ENCODE measurements at regions not wholly inside any gene's neighbourhood (a gene's known extent, or its start where the extent isn't known, plus 50 kb on each side); places are given as distances from the start of the nearest gene placed in this dataset.
"Not testable (repeated sequence)": the region's sequence is repeated elsewhere in the genome, so short reads cannot be mapped to it uniquely, and the experiment has no call there.

GRCh38 chr1:76687307-76688175 is 179.7 kb upstream of the ST6GALNAC5 start:
- DNase-seq (ENCODE audit: low read depth): no peak

- no peak for DNase-seq (ENCODE audit: low read depth)
Measured at GRCh38 chr1:76690766-76691165, 176.5 kb upstream of the ST6GALNAC5 start.

GRCh38 chr1:76695535-76695934 is 171.7 kb upstream of the ST6GALNAC5 start:
- DNase-seq (ENCODE audit: low read depth): no peak

GRCh38 chr1:76697361-76697760 is 169.9 kb upstream of the ST6GALNAC5 start:
- DNase-seq (ENCODE audit: low read depth): no peak

- not testable (repeated sequence) for DNase-seq (ENCODE audit: low read depth)
Measured at GRCh38 chr1:76699646-76700045, 167.6 kb upstream of the ST6GALNAC5 start.

GRCh38 chr1:76700200-76700599 is 167.1 kb upstream of the ST6GALNAC5 start:
- not testable (repeated sequence) for DNase-seq (ENCODE audit: low read depth)

GRCh38 chr1:76705560-76705959 is 161.7 kb upstream of the ST6GALNAC5 start:
- no peak for DNase-seq (ENCODE audit: low read depth)

GRCh38 chr1:76713535-76713934 is 153.7 kb upstream of the ST6GALNAC5 start:
- no peak for DNase-seq (ENCODE audit: low read depth)

- DNase-seq (ENCODE audit: low read depth): no peak
Measured at GRCh38 chr1:76715474-76715873, 151.8 kb upstream of the ST6GALNAC5 start.

GRCh38 chr1:76723949-76724348 is 143.3 kb upstream of the ST6GALNAC5 start:
- DNase-seq (ENCODE audit: low read depth): no peak

- no peak for DNase-seq (ENCODE audit: low read depth)
Measured at GRCh38 chr1:76724816-76725215, 142.5 kb upstream of the ST6GALNAC5 start.

GRCh38 chr1:76725864-76726619 is 141.2 kb upstream of the ST6GALNAC5 start:
- DNase-seq (ENCODE audit: low read depth): no peak

- DNase-seq (ENCODE audit: low read depth): no peak
Measured at GRCh38 chr1:76727520-76727919, 139.8 kb upstream of the ST6GALNAC5 start.

GRCh38 chr1:76729142-76729541 is 138.1 kb upstream of the ST6GALNAC5 start:
- no peak for DNase-seq (ENCODE audit: low read depth)

- no peak for DNase-seq (ENCODE audit: low read depth)
Measured at GRCh38 chr1:76730027-76730426, 137.3 kb upstream of the ST6GALNAC5 start.

- not testable (repeated sequence) for DNase-seq (ENCODE audit: low read depth)
Measured at GRCh38 chr1:76738355-76738754, 128.9 kb upstream of the ST6GALNAC5 start.

- not testable (repeated sequence) for DNase-seq (ENCODE audit: low read depth)
Measured at GRCh38 chr1:76740956-76741355, 126.3 kb upstream of the ST6GALNAC5 start.

GRCh38 chr1:76744989-76745388 is 122.3 kb upstream of the ST6GALNAC5 start:
- DNase-seq (ENCODE audit: low read depth): no peak

- no peak for DNase-seq (ENCODE audit: low read depth)
Measured at GRCh38 chr1:76746206-76746605, 121.1 kb upstream of the ST6GALNAC5 start.

- no peak for DNase-seq (ENCODE audit: low read depth)
Measured at GRCh38 chr1:76754730-76755129, 112.5 kb upstream of the ST6GALNAC5 start.

- DNase-seq (ENCODE audit: low read depth): no peak
Measured at GRCh38 chr1:76759171-76759860, 108.0 kb upstream of the ST6GALNAC5 start.

GRCh38 chr1:76759950-76760349 is 107.3 kb upstream of the ST6GALNAC5 start:
- DNase-seq (ENCODE audit: low read depth): no peak

Measured in forelimb muscle (tissue), 1 donor.